Activated CD8-positive, alpha-beta T cell treated with anti-CD3 and anti-CD28 coated beads for 36 hours (primary cell): ENCODE measurements at regions not wholly inside any gene's neighbourhood (a gene's known extent, or its start where the extent isn't known, plus 50 kb on each side); places are given as distances from the start of the nearest gene placed in this dataset.

Experiments
- ATAC-seq: fragments of 200-7000 bp; cut with Tn5 transposase; one replicate; pipeline ENCODE4 v1.10.0; 2021; ENCODE audit warnings: mild to moderate bottlenecking, moderate library complexity
- CTCF ChIA-PET: fragments of 350-600 bp; sonication (Branson Sonifier 250); formaldehyde crosslinking; loops from one replicate; lab custom pipeline; 2021; ENCODE audit warnings: antibody characterized with exemption; lab: Charles Lee
- POLR2A ChIA-PET: fragments of 350-600 bp; sonication (Branson Sonifier 250); formaldehyde crosslinking; loops from one replicate; lab custom pipeline; 2021; ENCODE audit warnings: antibody characterized with exemption; lab: Charles Lee
- DNase-seq: peaks from one replicate; pipeline ENCODE4 v3.0.0-alpha.2; 2020
- H3K27ac Mint-ChIP-seq: one replicate; pipeline ENCODE4 v1.8.0; 2021; ENCODE audit warnings: mild to moderate bottlenecking, mixed read lengths
- H3K27me3 Mint-ChIP-seq: one replicate; pipeline ENCODE4 v1.8.0; 2021; ENCODE audit warnings: mixed read lengths
- H3K36me3 Mint-ChIP-seq: one replicate; pipeline ENCODE4 v1.8.0; 2021; ENCODE audit warnings: low read depth, mixed read lengths
- H3K4me1 Mint-ChIP-seq: one replicate; pipeline ENCODE4 v1.8.0; 2021; ENCODE audit warnings: low read depth, mixed read lengths
- H3K4me3 Mint-ChIP-seq: one replicate; pipeline ENCODE4 v1.8.0; 2021; ENCODE audit warnings: mild to moderate bottlenecking, moderate library complexity, mixed read lengths
- H3K9me3 Mint-ChIP-seq: one replicate; pipeline ENCODE4 v1.8.0; 2021; ENCODE audit warnings: mixed read lengths
- intact Hi-C: fragments of 100-400 bp; cut with micrococcal nuclease; formaldehyde crosslinking; loops from one replicate; pipeline ENCODE4 v1.10.0; 2022
- TF ChIP-seq, protein P1 (sequence below): fragments of 200-600 bp; IDR thresholded peaks from one replicate; pipeline ENCODE4 v1.8.0; 2022; ENCODE audit warnings: antibody characterized with exemption, mild to moderate bottlenecking

DNA sequence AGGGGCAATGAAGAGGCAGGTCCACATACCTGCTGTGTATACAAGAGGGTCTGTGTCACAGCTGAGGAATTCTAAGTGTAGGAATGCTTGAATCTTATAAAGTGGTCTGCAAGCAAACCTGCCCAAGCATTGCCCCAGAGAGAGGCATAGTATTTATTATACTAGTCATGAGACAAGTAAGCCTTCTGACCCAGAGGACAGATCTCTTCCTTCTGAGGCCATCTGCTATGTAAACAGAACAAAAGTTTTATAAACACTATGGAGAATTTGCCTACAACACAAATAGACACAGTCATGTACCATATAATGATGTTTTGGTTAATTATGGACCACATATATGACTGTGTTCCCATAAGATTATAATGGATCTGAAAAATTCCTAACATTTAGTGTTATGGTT is 388.2 kb downstream of the NEBL start:
- intact Hi-C loops = no loop called here
- Mint-ChIP-seq H3K36me3 (no peaks in the 10 kb centered on the region), H3K9me3 (peaks cover 2% of the 10 kb centered on the region), H3K4me1 (no peaks in the 10 kb centered on the region), H3K27ac (no peak overlapping the region), H3K27me3 (no peaks in the 10 kb centered on the region), H3K4me3 (no peak overlapping the region)
- no peak for DNase-seq
- CTCF ChIA-PET = no interaction called here
- TF ChIP-seq, protein P1, sequence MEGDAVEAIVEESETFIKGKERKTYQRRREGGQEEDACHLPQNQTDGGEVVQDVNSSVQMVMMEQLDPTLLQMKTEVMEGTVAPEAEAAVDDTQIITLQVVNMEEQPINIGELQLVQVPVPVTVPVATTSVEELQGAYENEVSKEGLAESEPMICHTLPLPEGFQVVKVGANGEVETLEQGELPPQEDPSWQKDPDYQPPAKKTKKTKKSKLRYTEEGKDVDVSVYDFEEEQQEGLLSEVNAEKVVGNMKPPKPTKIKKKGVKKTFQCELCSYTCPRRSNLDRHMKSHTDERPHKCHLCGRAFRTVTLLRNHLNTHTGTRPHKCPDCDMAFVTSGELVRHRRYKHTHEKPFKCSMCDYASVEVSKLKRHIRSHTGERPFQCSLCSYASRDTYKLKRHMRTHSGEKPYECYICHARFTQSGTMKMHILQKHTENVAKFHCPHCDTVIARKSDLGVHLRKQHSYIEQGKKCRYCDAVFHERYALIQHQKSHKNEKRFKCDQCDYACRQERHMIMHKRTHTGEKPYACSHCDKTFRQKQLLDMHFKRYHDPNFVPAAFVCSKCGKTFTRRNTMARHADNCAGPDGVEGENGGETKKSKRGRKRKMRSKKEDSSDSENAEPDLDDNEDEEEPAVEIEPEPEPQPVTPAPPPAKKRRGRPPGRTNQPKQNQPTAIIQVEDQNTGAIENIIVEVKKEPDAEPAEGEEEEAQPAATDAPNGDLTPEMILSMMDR = no peak
- POLR2A ChIA-PET = no interaction called here
- no peak for ATAC-seq

- H3K27ac Mint-ChIP-seq = no peak overlapping the region
- ATAC-seq = no peak
- TF ChIP-seq, protein P1 = no peak
- intact Hi-C loops = no loop called here
- H3K27me3 Mint-ChIP-seq = no peaks in the 10 kb centered on the region
- H3K9me3 Mint-ChIP-seq = peaks cover 2% of the 10 kb centered on the region
- H3K4me1 Mint-ChIP-seq = no peaks in the 10 kb centered on the region
- H3K36me3 Mint-ChIP-seq = no peaks in the 10 kb centered on the region
- DNase-seq = no peak
- ChIA-PET CTCF (no interaction called here), POLR2A (no interaction called here)
- no peak overlapping the region for H3K4me3 Mint-ChIP-seq
These were observed 394.1 kb downstream of the NEBL start for GRCh38 chr10:20502903-20503585.

DNA sequence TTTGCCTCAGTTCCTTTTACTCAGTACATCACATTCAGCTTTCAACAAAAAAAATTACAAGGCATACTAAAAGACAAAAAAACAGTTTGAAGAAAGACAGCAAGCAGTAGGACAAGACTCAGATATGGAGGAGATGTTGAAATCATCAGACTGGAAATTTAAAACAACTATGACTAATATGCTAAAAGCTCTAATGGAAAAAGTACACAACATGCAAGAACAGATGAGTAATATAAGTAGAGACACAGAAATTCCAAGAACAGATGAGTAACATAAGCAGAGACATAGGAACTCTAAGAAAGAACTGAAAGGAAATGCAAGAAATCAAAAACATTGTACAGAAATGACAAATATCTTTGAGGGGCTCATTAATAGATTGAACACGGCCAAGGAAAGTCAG is 402.6 kb downstream of the NEBL start:
- H3K4me1 Mint-ChIP-seq = peaks cover 3% of the 10 kb centered on the region
- H3K9me3 Mint-ChIP-seq = peaks cover 8% of the 10 kb centered on the region
- ChIA-PET CTCF (no interaction called here), POLR2A (no interaction called here)
- no peaks in the 10 kb centered on the region for H3K36me3 Mint-ChIP-seq
- TF ChIP-seq, protein P1 = no peak
- intact Hi-C loops = no loop called here
- DNase-seq (no peak), ATAC-seq (no peak)
- H3K27ac Mint-ChIP-seq = no peak overlapping the region
- H3K27me3 Mint-ChIP-seq = no peaks in the 10 kb centered on the region
- no peak overlapping the region for H3K4me3 Mint-ChIP-seq

DNA sequence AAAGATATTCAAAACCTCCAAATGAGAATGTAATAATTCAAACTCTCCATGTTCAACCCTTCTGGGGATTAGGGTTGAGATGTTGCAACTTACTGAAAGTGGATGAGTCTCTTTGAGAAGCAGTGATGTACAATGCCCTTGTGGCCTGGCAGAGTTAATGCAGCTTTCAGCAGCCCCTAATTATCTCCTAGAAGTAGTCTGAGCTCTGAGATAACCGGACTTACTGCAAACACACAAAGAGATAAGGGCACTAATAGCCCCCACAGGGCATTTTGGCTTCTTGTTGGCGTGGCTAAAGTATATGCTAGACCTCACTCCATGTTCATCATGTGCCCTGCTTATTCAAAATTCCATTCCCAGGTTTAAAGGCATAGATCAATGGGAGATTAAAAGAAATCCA is 404.7 kb downstream of the NEBL start:
- ChIA-PET POLR2A (no interaction called here), CTCF (no interaction called here)
- intact Hi-C loops = no loop called here
- peaks cover 9% of the 10 kb centered on the region for H3K9me3 Mint-ChIP-seq
- H3K36me3 Mint-ChIP-seq = no peaks in the 10 kb centered on the region
- H3K27me3 Mint-ChIP-seq = no peaks in the 10 kb centered on the region
- H3K4me3 Mint-ChIP-seq = no peak overlapping the region
- TF ChIP-seq, protein P1 = no peak
- no peak overlapping the region for H3K27ac Mint-ChIP-seq
- DNase-seq = no peak
- H3K4me1 Mint-ChIP-seq = peaks cover 3% of the 10 kb centered on the region
- no peak for ATAC-seq

GRCh38 chr10:20489961-20490360 is 407.1 kb downstream of the NEBL start:
- POLR2A ChIA-PET = no interaction called here
- Mint-ChIP-seq H3K27ac (no peak overlapping the region), H3K4me3 (no peak overlapping the region), H3K4me1 (peaks cover 3% of the 10 kb centered on the region), H3K27me3 (no peaks in the 10 kb centered on the region), H3K9me3 (peaks cover 9% of the 10 kb centered on the region), H3K36me3 (no peaks in the 10 kb centered on the region)
- TF ChIP-seq, protein P1 = no peak
- DNase-seq = no peak
- no peak for ATAC-seq
- intact Hi-C loops = no loop called here
- CTCF ChIA-PET = no interaction called here
